ENCODE measurements at regions not wholly inside any gene's neighbourhood (a gene's known extent, or its start where the extent isn't known, plus 50 kb on each side); places are given as distances from the start of the nearest gene placed in this dataset.

GRCh38 chr4:13087041-13087440 is 397.1 kb downstream of the RAB28 start:
- TF ChIP-seq, protein P1, sequence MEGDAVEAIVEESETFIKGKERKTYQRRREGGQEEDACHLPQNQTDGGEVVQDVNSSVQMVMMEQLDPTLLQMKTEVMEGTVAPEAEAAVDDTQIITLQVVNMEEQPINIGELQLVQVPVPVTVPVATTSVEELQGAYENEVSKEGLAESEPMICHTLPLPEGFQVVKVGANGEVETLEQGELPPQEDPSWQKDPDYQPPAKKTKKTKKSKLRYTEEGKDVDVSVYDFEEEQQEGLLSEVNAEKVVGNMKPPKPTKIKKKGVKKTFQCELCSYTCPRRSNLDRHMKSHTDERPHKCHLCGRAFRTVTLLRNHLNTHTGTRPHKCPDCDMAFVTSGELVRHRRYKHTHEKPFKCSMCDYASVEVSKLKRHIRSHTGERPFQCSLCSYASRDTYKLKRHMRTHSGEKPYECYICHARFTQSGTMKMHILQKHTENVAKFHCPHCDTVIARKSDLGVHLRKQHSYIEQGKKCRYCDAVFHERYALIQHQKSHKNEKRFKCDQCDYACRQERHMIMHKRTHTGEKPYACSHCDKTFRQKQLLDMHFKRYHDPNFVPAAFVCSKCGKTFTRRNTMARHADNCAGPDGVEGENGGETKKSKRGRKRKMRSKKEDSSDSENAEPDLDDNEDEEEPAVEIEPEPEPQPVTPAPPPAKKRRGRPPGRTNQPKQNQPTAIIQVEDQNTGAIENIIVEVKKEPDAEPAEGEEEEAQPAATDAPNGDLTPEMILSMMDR (IDR thresholded peaks at IDR 0.05), result no peak
- no peak for TF ChIP-seq POLR2A (IDR thresholded peaks at IDR 0.05)
- TF ChIP-seq EP300 (IDR thresholded peaks at IDR 0.05), result no peak

Measured in tibial nerve (tissue), 4 donors.